ENCODE measurements at regions not wholly inside any gene's neighbourhood (a gene's known extent, or its start where the extent isn't known, plus 50 kb on each side); places are given as distances from the start of the nearest gene placed in this dataset.
"Not testable (repeated sequence)": the region's sequence is repeated elsewhere in the genome, so short reads cannot be mapped to it uniquely, and the experiment has no call there.

DNA sequence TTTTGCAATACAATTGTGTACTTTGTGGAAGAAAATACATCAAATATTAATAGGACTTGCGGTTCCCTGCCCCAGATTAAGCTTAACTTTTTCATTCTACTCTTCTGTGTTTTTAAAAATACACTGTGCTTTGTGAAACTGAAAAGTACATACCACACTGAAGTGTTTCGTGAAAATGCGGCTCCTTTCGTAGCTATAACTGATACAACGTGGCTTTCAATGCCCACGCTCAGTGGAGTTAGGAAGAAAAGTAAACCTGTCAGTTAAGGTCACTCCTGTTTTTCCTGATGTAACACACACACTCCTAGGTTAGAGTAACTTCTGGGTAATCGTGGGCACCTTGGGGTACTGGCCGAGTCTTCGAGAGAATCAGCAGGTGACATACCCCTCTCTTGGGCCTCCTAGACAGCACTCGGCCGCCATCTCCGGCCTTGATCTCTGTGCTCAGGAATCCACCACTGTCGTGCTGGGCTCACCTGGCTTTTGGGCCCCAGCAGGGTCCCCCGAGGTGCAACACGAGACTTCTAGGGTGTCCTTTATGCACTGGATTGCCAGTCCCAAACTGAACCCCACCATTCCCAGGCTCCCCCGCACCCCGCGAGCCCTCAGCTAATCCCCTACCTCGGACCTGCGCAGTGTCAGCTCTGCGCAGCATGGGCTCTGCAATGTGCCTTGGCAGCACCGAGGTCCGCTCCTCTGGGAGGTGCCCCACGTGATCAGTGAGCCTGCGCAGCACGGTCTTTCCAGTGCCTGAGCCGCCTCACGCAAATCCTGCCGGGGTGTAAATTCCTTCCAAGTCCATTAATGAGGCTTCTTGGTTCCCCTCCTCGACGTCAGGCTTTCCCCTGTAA is 162.6 kb upstream of the INTU start:
- no peak for DNase-seq (ENCODE audit: low read depth)

DNA sequence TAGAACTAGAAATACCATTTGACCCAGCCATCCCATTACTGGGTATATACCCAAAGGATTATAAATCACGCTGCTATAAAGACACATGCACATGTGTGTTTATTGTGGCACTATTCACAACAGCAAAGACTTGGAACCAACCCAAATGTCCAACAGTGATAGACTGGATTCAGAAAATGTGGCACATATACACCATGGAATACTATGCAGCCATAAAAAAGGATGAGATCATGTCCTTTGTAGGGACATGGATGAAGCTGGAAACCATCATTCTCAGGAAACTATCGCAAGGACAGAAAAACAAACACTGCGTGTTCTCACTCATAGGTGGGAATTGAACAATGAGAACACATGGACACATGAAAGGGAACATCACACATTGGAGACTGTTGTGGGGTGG is 154.5 kb upstream of the INTU start:
- DNase-seq (ENCODE audit: low read depth): not testable (repeated sequence)

DNA sequence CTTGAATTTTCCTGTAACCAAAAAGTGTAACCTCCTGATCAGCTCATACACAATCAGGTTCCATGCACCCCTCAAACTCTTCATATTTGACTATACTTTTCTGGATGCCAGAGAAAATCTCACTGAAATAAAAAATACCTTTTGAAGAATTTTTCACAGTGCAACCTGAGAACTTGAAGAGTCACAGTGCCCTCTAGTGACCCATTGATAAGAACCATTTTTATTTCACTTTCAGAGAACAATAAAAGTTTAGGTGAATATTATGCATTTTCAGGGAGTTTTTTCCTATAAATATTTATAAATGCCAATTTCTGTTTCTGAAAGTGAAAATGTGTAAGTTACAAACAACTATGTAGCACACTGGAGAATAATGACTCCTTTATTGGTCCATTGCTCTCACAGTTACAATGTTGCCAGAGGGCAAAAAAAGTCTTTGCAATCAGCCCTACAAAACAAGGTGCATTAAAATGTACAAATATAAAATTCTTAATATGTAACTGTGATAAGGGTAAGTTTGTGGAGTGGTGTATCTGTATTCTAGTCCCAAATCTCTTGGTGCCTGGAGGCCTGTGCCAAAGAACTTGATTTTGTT is 153.6 kb upstream of the INTU start:
- DNase-seq (ENCODE audit: low read depth): no peak

DNA sequence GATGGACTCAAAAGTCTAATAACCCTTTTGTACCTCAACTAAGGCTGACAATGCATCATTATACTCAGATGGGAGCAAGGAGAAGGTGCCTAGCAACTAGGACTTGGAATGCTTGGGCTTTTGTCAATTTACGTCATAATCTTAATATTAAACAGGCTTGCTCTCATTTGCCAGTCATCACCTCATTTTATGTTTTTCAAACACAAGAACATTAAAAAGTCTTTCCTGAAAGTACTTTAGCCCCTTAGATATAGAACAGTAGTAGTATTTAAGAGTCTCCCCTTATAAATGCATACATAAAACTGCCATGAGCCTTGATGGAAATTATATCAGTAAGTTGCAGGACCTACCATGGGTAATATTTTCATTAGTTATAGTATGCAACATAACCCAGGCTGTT is 150.7 kb upstream of the INTU start:
- no peak for DNase-seq (ENCODE audit: low read depth)

DNA sequence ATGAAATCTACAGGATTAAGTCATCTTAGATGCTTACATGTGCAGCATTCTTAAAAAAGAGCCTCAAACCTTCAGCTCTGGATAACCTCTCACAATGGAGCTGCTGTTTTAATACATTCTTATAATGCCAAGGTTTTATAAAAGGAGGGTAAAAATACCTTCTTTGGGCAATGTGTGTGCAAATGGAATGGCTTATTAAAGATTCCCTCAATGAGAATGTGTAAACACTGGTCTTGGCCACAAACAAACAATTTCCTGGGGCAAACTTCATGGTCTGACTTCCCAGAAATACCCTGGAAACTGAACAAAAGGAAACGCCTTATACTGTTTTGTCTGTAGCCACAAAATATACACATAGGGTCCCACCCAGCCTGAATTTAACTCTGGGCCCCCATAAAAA is 148.6 kb upstream of the INTU start:
- DNase-seq (ENCODE audit: low read depth): no peak

DNA sequence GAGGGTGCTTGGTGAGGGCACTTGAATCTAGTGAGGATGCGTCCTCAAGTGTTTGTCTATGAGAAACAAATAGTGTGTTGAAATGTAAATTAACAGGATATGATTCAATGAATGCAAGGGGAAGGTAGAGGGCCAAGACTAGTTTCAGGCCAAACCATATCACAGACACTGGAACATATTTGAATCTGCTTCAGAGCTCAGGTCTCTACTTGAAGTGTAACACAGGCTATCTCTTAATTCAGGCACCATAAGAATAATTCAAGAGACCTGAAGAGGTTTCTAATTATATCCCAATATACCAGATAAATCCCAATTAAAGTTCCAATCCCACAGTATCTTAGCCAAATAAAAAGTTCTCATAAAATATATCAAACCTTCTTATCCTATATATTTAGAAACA is 146.5 kb upstream of the INTU start:
- DNase-seq (ENCODE audit: low read depth): no peak

DNA sequence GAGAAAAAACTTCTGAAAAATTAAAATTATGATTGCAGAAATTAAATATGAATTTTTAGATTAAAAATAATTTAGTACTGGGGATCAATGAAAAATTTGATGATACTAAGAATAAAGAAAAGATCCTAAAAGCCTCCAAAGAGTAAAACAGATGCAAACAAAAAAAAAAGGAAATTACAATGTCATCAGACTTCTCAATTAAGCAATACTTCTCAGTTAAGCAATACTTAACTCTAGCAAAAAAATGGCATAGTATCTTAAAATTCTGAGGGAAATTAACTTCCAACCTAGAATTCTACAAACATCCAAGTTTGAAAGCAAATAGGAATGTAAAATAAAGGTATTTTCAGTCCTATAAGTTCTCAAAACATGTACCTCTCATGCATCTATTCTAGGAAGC is 141.2 kb upstream of the INTU start:
- DNase-seq (ENCODE audit: low read depth): no peak

DNA sequence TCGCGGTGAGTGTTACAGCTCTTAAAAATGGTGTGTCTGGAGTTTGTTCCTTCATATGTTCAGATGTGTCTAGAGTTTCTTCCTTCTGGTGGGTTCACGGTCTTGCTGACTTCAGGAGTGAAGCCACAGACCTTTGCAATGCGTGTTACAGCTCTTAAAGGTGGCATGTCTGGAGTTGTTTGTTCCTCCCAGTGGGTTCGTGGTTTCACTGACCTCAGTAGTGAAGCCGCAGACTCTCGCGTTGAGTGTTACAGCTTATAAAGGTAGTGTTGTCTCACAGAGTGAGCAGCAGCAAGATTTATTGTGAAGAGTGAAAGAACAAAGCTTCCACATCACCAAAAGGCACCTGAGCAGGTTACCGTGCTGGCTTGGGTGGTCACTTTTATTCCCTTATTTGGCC is 135.9 kb upstream of the INTU start:
- DNase-seq (ENCODE audit: low read depth): not testable (repeated sequence)

DNA sequence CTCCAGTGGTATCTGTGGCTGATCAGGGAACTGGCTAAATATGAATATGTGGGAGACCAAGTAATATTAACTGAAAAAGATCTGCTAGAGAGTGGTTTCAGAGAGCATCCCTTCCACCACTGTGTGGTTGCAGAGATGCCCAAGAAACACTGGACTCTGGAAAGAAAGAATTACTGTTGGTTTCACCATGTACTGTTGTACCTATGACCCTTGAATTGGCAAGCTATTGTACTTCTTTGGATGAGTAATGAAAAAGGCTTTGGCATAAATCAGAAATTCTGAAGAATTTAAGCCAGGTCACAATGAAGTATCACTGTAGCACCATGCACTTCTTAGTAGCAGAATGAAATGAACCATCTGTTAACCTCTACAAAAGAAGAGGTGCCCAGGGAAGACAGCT is 134.4 kb upstream of the INTU start:
- no peak for DNase-seq (ENCODE audit: low read depth)

DNA sequence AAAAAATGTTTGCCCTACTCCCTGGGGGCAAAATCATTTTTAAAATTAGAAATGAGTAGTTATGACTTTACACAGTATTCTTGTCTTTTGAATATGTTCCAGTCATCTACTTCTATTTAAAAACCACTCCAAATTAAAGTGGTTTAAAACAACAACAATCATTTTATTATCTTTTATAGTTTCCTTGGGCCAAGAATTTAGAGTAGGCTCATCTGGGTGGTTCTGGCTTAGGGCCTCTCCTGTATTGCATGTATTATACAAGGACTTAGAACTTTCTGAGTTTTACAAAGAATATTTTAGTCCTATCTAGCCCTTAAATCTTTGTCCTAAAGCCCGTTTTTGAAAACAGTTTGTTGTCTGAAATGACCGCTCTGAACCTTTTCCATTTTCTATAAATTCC is 132.5 kb upstream of the INTU start:
- DNase-seq (ENCODE audit: low read depth): no peak

DNA sequence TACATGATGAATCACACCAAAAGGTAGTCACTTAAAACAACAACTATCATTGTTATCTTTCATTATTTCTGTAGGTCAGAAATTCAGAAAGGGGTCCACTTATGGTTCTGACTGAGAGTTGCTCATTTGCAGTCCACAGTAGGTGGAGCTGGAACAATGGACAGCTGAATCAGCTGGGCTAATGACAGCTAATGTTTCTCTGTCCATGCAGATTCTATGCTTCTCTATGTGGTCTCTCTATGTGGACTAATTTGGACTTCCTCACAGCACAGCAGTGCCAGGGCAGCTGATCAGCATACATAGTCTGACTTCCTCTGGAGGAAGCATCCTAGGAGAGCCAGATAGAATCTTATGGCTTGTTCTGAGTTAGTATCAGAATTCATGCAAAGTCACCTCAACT is 131.7 kb upstream of the INTU start:
- no peak for DNase-seq (ENCODE audit: low read depth)

DNA sequence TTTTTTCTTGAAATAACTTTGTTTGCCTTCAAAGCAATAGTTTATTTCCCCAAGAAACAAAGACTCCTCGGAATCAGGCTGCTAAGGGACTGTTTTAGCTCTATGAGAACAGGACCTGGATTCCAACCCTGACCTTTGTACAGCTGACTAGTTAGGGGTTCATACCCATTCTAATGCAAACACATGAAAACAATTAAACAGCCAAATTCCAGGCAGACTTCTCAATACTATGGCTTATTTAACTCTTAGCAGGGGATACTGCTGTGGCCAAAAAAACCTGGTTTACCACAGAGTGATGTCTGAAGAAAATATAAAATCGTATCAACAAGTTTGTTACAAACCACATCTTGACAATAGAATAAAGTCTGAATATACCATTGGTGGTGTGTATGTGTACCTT is 129.6 kb upstream of the INTU start:
- no peak for DNase-seq (ENCODE audit: low read depth)

DNA sequence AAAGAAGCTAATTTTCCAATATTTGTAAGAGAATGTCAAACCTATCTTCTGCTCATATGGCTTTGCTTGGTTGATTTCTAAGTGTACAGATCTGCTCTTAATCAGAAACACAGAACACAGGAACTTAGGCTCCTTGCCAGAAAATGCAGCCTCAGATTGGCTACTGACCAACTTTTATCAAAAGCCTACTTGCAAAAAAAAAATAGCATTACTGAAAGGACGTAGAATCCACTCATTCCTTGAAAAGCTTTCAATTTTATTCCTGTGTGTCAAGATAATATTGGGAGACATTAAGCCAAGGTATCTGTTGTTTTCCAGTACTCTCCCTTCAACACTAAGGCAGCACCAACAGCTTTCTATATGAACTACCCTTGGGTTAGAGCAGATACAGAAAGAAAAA is 127.6 kb upstream of the INTU start:
- DNase-seq (ENCODE audit: low read depth): no peak

DNA sequence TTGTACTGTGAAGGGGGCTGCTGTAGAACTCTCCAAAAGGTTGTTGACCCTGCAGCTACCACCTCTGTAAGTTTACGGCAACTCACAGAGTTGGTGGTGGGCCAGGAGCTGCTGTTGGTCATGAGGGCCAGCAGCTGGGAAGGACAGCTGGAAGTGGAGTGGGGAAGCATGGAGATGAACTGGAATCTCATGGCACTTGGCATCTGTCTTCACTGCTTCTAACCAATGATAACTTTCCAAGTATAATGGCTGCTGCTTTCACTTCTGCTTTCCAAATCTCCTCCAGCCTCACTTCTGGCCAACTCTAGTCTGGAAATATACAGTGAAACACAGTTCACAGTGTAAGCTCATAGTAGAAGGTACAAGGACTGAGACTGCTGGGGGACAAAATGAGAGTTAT is 126.5 kb upstream of the INTU start:
- no peak for DNase-seq (ENCODE audit: low read depth)

DNA sequence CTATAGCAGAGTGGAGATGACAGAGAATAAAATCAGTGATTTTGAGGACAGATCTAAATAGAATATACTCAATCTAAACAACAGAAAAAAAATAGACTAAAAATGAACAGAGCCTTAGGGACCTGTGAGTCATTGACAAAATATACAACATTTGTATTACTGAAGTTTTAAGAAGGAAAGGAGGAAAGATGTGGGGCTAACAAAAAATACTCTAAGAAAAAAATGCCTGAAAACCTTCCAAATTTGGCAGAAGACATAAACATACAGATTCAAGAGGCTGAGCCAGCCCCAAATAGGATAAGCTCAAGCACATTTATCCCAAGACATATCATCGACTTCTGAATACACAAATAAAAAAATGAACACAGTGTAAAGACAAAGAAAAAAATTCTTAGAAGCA is 123.6 kb upstream of the INTU start:
- no peak for DNase-seq (ENCODE audit: low read depth)

DNA sequence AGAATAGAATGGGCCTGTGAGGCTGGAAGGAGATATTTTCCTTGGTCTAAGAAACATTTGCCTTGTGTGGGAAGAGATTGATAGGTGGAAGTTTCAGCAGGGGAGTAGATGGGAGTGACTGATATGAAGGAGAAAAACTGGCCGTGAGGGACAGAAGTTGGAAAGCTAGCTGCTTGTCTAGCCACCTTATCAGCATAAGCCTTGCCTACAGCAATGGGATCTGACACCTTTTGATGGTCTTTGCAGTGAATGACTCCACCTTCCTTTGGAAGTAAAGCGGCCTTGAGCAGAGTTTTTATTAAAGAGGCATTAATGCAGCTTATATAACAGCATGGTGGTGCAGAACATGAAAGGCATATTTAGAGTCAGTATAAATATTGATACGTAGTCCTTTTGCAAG is 120.1 kb upstream of the INTU start:
- not testable (repeated sequence) for DNase-seq (ENCODE audit: low read depth)

DNA sequence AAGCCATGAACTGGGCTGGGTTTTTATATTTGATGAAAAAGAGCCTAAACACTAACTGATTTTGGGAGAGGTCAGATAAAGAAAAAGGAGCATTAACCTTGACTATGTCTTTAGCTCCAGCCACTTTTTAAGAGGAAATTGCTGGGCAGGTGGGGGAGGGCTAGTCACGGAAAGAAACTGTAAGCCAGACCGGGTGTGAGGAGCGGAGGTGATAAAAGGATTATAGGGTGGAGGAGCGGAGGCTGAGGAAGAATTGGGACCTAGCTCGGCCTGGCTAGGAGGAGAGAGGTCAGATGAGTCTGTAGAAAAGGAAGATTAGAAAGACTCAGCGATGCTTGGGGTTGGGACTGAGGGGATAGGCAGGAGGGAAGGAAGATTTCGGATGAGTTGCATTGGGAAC is 117.5 kb upstream of the INTU start:
- DNase-seq (ENCODE audit: low read depth): not testable (repeated sequence)

DNA sequence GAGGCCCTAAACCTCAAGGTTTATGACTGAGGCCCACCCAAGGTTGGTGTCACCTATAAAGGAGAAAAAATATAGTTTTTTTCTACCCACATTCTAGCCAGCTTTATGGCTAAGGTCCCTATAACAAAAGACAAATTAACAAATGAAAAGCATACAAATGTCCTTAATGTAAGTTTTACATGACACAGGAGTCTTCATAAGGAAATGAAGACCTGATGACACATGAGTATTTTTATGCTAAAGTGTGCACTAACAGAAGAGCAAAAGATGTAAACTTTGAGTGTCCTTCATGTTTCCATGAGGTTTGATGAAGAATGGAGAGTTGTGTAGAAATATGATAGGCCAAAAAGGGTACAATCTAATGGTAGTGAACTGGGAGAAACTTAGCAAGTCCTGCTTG is 114.7 kb upstream of the INTU start:
- no peak for DNase-seq (ENCODE audit: low read depth)

DNA sequence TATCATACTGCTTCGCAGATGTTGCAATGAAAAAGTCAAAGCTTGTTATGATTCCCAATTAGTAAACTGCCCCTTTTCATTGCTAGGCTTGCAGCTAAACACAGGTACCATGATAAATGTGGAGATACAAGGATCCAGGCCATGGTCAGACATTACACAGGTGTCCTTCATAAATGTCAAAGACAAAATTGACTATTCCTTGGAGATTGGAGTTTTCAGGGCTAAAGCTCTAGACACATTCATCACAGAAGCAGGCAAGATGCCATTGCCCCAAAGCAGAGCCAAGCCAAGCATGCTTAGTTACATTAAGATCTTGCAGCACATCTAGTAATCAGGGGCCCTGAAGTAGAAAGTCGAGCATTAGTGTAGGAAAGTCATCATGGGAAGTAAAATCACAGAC is 111.3 kb upstream of the INTU start:
- no peak for DNase-seq (ENCODE audit: low read depth)

DNA sequence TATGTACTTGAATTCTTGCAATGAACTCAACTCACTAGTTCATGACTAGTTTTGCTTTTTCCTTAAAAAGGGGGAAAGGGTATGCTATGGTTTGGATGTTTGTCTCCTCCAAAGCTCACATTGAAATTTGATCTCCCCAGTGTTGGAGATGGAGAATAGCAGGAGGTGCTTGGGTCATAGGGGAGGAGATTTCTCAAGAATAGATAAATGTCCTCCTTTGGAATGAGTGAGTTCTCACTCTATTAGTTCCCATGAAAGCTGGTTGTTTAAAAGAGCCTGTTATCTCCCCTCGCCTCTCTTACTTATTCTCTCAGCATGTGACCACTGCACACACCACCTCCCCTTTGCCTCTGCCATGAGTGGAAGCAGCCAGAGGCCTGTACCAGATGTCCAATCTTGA is 109.4 kb upstream of the INTU start:
- DNase-seq (ENCODE audit: low read depth): no peak

DNA sequence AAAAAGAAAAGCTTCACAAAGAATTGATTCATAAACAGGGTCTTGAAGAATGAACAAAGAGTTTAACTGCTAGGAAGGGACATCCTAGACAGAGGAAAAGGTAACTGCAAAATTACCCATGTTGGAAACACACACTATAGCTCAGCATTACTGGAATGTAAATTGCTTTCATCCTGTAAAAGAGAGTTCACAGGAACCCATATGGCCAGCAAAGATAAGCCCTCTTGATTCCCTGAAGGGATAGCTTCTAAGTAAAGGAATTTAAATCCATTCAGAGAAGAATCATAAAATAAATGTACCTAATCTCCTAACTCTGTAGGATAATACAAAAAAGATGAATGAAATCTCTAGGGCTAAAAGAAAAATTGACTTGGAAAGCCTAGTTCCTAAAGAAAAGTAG is 107.1 kb upstream of the INTU start:
- DNase-seq (ENCODE audit: low read depth): no peak

DNA sequence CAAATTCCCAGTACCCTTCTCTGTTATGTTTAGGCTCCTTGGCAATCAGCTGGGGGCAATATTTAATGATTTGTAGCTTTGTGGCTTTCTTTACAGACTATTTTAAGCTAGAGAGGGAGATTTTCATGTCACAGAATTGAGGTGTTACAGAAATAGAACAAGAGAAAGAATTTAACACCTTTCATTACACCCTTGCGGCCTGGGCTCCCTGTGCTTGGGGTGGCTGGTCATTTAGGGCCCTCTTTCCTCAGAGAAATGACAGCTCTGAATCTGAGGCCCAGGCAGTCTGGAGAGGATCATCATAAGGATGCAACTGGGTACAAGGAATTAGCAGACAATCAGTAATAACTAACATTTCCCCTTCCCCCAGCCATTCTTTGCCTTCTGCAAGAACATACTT is 104.5 kb upstream of the INTU start:
- DNase-seq (ENCODE audit: low read depth): no peak

DNA sequence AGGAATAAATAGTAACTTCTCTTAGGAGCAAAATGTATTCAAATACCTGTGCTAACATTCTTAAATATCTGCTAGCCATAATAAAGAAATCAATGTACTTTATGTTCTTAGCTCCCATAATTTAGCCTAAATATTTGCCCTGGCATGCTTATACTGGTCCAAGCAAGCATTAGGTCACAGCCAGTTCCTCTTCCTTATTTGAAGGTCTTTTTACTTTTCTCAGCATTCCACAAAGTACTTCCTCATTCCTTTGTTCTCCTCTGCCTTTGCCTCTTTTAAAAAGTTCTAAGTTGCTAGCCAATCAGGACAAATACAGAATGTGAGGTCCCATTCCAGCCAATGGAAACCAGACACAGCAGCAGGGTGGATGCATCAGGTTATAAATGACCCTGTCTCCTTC is 102.9 kb upstream of the INTU start:
- DNase-seq (ENCODE audit: low read depth): not testable (repeated sequence)

Measured in activated T-cell treated with anti-CD3 and anti-CD28 coated beads for 24 hours (primary cell).